HG02798 (cell line): ENCODE measurements at regions not wholly inside any gene's neighbourhood (a gene's known extent, or its start where the extent isn't known, plus 50 kb on each side); places are given as distances from the start of the nearest gene placed in this dataset.

Experiments used
- ATAC-seq: cut with Tn5 transposase; IDR thresholded peaks from one replicate; pipeline ENCODE4 v1.9.1; 2021; ENCODE audit warnings: mild to moderate bottlenecking; ENCODE audit not compliant: unreplicated experiment, poor library complexity

GRCh38 chr14:101001311-101002069 is 98.0 kb upstream of the RTL1 start:
- ATAC-seq: no peak

- no peak for ATAC-seq
Measured at GRCh38 chr14:101002738-101003137, 99.2 kb upstream of the RTL1 start.

- no peak for ATAC-seq
Measured at GRCh38 chr14:101004176-101004575, 100.7 kb upstream of the RTL1 start.

- no peak for ATAC-seq
Measured at GRCh38 chr14:101004954-101005353, 101.4 kb upstream of the RTL1 start.

GRCh38 chr14:101005447-101005846 is 101.9 kb upstream of the RTL1 start:
- no peak for ATAC-seq

- ATAC-seq: no peak
Measured at GRCh38 chr14:101006008-101006407, 102.5 kb upstream of the RTL1 start.

GRCh38 chr14:101007004-101007614 is 103.6 kb upstream of the RTL1 start:
- ATAC-seq: no peak

- ATAC-seq: no peak
Measured at GRCh38 chr14:101007765-101008164, 104.2 kb upstream of the RTL1 start.

GRCh38 chr14:101008196-101008595 is 104.7 kb upstream of the RTL1 start:
- no peak for ATAC-seq

- ATAC-seq: no peak
Measured at GRCh38 chr14:101008631-101009336, 105.3 kb upstream of the RTL1 start.

GRCh38 chr14:101009531-101009930 is 106.0 kb upstream of the RTL1 start:
- ATAC-seq: no peak

GRCh38 chr14:101010293-101010692 is 106.8 kb upstream of the RTL1 start:
- no peak for ATAC-seq

GRCh38 chr14:101010835-101011234 is 107.3 kb upstream of the RTL1 start:
- no peak for ATAC-seq

GRCh38 chr14:101017209-101017608 is 113.7 kb upstream of the RTL1 start:
- ATAC-seq: no peak

- ATAC-seq: no peak
Measured at GRCh38 chr14:101017806-101018560, 114.5 kb upstream of the RTL1 start.

GRCh38 chr14:101018561-101019290 is 115.2 kb upstream of the RTL1 start:
- no peak for ATAC-seq

GRCh38 chr14:101019541-101019940 is 116.0 kb upstream of the RTL1 start:
- no peak for ATAC-seq

GRCh38 chr14:101019990-101020710 is 116.6 kb upstream of the RTL1 start:
- no peak for ATAC-seq

- no peak for ATAC-seq
Measured at GRCh38 chr14:101020834-101021370, 117.4 kb upstream of the RTL1 start.
